CD4-positive, alpha-beta T cell treated with Interleukin-21 for 1 hour (primary cell): ENCODE measurements at regions not wholly inside any gene's neighbourhood (a gene's known extent, or its start where the extent isn't known, plus 50 kb on each side); places are given as distances from the start of the nearest gene placed in this dataset.

ENCODE experiments used
- DNase-seq: peaks from one replicate; pipeline ENCODE4 v3.0.0-alpha.2; 2020

DNA sequence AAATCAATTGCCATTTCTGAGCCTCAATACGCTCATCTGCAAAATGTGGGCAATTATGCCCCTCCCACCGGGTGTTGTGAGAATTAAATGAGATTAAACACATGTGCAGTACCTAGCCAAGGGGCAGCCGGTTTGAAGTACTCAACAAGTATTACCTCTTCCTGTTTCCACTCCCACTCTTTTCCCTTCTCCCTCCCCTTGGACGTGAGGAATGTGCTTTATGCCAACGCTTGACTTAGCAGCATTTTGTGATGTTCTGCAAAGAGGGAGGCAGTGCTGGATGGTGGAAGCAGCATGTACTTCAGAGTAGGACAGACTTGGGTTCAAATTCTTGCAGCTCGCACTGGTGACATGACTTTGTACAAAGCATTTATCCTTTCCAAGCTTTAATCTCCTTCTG, 306.0 kb downstream of the BUD13 start:
- DNase-seq = no peak

DNA sequence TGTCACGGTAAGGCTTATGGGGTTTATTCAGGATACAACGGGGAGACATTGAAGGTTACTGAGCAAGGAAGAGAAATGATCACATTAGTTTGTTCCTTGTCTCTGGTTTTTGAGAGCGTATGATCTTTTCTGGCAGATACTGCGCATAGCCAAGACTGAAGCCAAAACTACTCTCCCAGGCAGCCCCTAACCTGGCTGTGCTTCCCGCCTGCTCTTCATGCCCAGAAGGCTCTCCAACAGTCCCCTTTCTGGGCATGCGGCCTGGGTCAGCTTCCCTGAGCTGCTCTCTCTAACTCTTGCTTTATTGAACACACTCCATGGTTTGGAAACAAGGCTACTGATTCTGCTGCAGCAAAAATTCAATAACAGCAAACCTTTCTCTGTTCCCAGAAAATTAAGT, 306.6 kb downstream of the BUD13 start:
- no peak for DNase-seq

- DNase-seq = no peak
Observed at GRCh38 chr11:116465056-116465455, 307.7 kb downstream of the BUD13 start.

DNA sequence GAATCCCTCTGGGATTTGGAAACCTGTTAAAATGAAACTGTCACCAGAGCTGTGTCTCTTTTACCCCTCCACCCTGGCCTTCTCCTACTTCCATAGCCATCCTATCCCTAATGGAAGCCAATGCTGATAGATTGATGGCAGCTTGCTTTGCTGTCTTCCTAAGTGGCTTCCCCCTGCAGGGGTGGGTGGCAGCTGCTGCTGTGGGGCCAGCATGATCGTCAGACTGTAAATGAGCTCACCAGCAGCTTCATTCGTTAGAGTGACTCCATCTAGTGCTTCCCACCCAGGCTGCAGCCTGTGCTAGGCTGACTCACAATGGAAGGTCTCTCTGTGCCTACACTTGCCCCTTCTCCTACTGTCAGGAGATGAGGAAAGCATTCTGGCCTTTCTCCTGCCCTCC, 311.0 kb downstream of the BUD13 start:
- DNase-seq = no peak

GRCh38 chr11:116460156-116460920, 312.4 kb downstream of the BUD13 start:
- no peak for DNase-seq

DNA sequence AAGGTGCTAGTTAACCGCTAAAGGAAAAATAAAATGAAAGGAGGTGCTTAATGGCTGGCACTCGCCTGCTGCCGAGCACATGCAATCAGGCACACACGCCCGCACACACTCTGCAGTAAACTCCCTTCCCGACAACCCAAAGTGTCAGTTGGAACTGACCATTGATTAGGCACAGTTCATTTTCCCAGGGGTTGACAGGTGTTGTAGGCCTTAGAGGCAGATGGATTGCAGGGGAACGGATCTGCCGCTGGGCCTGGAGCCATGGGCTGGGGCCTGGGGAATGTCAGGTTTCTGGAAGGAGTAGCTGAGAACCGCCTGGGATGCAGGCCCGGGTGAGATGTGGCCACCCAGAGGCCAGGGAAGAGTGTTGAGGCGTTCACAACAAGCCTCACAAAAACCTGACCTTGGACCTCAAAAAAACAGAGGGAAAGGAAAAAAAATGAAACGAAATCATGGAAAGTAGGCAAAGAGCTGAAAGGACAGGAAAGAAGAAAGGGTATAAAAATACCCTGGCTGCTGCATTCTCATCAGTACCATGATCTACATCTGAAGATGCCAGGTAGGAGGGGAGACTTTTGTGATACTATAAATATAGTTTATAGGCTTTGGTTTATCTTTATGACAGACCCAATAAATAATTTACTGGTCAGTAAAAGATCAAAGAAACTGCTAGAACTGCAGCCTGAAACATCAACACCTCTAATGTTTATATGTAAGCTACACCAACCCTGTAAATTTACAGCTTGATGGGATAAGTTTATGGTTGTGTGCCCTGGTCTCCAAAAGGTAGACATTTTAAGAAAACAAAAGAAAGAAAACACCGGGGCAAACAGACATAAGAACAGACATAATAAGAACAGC, 313.4 kb downstream of the BUD13 start:
- no peak for DNase-seq

- no peak for DNase-seq
Observed at GRCh38 chr11:116458546-116458945, 314.2 kb downstream of the BUD13 start.

DNA sequence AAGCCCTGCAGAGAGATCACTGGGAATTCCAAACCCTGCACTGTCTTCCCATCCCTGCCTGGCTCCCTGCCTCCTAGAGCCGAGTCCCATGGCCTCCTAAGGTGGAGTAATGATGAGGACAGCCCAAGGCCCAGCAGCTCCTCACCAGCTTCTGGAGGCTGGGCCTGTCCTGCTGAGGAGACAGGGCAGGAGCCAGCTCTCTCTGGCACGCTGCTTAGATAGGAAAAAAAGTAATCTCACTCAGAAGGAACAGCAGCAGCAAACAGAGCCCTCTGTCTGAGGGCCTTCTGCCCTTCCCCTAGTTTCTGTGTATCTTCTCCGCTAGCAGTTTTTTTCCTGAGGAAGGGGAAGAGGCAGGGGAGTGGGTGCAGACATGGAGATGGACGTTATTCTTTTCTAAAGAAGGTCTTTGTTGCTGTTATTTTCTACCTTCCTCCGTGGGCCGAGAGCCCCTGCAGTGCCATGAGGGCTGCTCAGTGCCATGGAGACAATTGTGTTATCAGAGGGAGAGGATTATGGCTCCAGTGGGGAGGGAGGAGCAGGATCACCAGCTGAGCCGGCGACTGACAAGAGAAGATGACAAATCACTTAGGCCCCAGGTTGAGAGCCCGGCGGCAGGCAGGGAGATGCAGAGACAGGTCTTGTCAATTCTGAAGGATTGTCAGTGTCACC, 315.3 kb downstream of the BUD13 start:
- no peak for DNase-seq

- DNase-seq = no peak
Observed at GRCh38 chr11:116454951-116455350, 317.8 kb downstream of the BUD13 start.

DNA sequence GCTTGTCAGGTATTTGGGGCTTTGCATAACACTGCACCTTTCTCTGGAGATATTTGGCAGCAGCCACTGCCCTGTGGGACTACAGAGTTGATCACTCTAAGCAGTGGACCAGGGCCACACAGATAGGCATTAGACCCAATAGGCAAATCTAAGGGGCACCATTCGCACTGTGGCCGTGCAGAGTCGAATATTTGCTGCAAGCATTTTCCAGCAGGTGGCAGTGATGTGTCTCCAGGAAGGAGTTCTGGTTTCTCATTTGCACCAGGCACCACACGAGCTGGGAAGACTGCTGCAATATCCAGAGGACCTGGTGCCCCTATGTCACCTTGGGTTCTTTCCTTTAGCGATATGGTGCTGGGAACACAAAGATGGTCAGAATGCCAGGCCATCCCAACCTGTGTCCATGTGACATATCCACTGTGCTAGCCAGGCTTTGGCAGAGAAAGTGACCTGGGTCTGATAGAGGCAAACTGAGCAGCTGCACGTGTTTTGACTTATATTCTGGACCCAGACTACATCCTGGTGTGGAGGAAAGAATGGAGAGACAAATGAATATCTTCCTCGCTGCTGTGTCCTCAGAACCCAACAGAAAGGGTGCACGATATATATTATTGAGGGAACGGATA, 318.7 kb downstream of the BUD13 start:
- DNase-seq = no peak

GRCh38 chr11:116452461-116452860, 320.3 kb downstream of the BUD13 start:
- DNase-seq = no peak

DNA sequence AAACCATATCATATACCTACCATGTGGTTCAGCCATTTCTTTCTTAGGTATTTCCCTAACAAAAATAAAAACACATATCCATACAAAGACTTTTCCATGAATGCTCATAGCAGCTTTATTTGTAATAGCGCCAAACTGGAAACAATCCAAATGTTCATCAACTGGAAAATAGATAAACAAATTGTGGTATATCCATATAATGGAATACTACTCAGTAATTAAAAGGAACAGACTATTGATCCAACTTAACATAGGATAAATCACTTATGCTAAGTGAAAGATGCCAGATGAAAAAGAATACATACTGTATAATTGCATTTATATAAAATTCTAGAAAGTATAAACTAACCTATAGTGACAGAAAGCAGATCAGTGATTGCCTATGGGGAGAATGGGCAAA, 323.3 kb downstream of the BUD13 start:
- DNase-seq = no peak

DNA sequence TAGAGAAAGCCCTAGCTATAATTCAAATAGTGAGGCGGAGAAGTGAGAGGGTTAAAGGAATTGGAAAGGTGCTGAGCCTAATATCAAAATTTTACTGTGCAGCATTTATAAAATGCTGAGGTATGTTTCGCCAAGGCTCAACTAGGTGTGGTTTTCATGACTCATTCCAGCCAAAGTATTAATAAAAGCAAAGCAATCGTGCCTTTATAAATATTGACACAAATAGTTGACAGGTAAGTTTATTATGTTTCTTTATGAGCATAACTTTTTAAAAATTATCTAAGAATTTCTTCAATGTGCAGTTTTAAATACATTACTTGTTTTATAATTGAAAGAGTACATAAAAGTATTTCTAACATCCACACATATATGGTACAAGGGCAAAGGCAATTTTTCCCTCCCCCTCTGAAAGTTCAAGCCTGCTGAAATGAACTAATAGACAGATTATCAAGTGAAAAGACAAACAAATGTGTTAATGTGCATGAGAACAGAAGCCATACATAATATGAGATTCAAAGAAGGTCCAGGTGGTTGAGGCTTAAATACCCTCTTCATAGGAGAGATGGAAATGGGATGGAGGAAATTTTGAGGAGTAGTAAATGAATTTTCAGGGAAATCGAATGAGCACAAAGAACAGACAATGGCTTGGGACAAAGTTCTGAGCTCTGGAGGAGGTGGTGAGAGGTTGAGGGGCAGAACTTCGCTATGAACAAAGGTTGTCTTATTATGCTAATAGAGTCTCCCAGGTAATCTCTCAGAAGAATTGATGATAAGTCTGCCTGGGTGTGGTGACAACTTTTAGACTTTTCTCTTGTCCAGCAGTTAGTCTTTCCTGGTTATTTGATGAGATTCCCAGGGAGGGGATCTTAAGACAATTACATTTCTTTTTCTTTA, 326.5 kb downstream of the BUD13 start:
- no peak for DNase-seq

- DNase-seq = no peak
Observed at GRCh38 chr11:116445108-116446047, 327.4 kb downstream of the BUD13 start.

GRCh38 chr11:116442238-116442752, 330.5 kb downstream of the BUD13 start:
- no peak for DNase-seq

DNA sequence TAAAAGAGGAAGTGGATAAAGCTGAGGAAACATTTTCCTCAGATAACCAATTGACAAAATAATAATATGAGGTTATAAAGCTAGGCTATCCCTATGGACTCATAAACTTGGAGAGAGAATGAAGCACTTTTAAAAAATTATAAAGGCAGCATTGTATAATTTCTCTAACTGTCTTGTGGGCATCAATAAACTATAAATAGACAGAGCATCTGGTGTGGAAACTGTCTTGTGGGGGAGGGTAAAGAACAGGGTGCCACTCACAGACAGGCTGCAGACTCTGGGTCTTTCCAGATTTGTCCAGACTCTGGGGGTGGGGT, 333.5 kb downstream of the BUD13 start:
- DNase-seq = no peak

GRCh38 chr11:116438651-116439360, 334.0 kb downstream of the BUD13 start:
- DNase-seq = no peak

DNA sequence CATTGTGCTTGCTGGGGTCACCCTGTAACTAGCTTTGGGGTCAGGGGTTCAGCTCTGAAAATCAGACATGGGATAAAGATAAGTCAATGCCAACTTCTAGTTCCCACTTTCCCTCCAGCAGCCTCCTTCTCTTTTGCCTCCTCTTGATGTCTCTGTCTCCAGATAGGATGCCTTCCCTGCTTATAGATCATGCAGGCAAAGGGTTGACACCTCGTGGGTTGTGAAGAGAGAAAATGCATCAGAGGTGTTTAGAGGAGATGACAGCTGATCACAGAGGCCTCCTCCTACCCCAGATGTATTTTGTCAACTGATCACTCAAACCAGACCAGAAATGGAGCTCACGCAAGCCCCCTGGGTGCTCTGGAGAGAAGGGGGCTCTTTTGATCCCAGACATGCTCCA, 337.8 kb downstream of the BUD13 start:
- DNase-seq = no peak

- DNase-seq = no peak
Observed at GRCh38 chr11:116432301-116432700, 340.5 kb downstream of the BUD13 start.

DNA sequence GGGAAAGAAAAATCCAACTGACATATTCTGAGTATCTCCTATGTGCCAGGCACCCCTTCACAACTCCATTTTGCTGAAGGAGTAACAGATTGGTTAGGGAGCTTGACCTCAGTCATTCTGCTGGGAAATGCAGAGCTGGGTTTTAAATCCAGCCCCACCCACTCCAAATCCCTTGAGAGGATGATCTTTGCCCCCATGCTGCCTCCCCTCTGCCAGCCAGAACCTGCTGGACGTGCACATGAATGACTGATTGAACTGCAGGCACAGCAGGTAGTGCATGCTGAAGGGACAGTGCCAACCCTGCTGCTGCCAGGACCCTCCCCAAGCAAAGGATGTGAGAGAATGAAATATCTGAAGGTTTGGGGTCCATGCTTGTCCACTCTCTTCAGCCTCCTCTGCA, 340.9 kb downstream of the BUD13 start:
- no peak for DNase-seq
